ENCODE measurements at regions not wholly inside any gene's neighbourhood (a gene's known extent, or its start where the extent isn't known, plus 50 kb on each side); places are given as distances from the start of the nearest gene placed in this dataset.
A peak's percentile ranks its signal among the peaks of the same experiment; 100 is the strongest.

DNA sequence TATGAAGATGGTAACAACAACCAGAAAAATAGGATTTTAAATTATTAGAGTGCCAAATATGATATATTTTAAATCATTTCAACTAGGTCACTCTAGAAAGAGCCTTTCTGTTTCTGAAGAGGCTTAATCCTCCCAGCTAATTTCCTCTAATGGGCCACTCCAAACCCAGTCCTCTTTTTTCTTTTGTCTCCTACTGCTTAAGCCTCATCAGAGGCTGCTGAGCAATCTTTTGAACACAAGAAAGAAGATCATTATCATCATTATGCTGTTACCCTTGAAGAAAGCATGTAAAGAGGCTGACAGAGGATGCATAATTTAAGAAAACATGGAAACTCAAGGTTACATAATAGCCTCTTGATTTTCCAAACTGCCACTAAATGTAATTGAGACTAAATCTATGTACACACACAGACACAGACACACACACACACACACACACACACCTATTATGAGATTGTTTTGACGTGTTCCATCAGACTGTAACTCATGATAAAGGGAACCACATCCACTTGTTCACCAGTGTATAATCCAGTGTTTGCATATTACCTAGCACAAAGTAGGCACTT is 519.6 kb downstream of the METTL15 start:
- no peak overlapping the region for H2AFZ ChIP-seq (ENCODE audit: low read depth, low read length)
- H3K4me1 ChIP-seq (ENCODE audit: insufficient read depth, low read length) = no peaks in the 10 kb centered on the region
- H3K9me3 ChIP-seq (ENCODE audit: insufficient read depth, low read length, severe bottlenecking) = no peaks in the 10 kb centered on the region
- no peak overlapping the region for H3K27ac ChIP-seq (ENCODE audit: low read length)
- H3K4me2 ChIP-seq (ENCODE audit: insufficient read depth, low read length) = no peak overlapping the region
- DNase-seq = no peak
- H3K36me3 ChIP-seq (ENCODE audit: insufficient read depth, low read length) = no peaks in the 10 kb centered on the region
- no peak overlapping the region for H3K9ac ChIP-seq (ENCODE audit: low read depth, low read length)
- no peaks in the 10 kb centered on the region for H3K79me2 ChIP-seq (ENCODE audit: insufficient read depth, low read length)
- no peak for TF ChIP-seq EZH2 (IDR thresholded peaks at IDR 0.05; ENCODE audit: borderline replicate concordance, low read depth, low read length, severe bottlenecking)
- TF ChIP-seq, protein P1, sequence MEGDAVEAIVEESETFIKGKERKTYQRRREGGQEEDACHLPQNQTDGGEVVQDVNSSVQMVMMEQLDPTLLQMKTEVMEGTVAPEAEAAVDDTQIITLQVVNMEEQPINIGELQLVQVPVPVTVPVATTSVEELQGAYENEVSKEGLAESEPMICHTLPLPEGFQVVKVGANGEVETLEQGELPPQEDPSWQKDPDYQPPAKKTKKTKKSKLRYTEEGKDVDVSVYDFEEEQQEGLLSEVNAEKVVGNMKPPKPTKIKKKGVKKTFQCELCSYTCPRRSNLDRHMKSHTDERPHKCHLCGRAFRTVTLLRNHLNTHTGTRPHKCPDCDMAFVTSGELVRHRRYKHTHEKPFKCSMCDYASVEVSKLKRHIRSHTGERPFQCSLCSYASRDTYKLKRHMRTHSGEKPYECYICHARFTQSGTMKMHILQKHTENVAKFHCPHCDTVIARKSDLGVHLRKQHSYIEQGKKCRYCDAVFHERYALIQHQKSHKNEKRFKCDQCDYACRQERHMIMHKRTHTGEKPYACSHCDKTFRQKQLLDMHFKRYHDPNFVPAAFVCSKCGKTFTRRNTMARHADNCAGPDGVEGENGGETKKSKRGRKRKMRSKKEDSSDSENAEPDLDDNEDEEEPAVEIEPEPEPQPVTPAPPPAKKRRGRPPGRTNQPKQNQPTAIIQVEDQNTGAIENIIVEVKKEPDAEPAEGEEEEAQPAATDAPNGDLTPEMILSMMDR (IDR thresholded peaks at IDR 0.05; ENCODE audit: borderline replicate concordance, extremely low read depth, low read length, poor library complexity, severe bottlenecking) = no peak
- H3K4me3 ChIP-seq (ENCODE audit: low read depth in 1 of 2, low read length in 2 of 2) = no peak overlapping the region
- no peaks in the 10 kb centered on the region for H3K27me3 ChIP-seq (ENCODE audit: insufficient read depth, low read length, poor library complexity)
- ATAC-seq (ENCODE audit: insufficient read depth, low read depth) = no peak
- H4K20me1 ChIP-seq (ENCODE audit: insufficient read depth, low read length) = no peaks in the 10 kb centered on the region

DNA sequence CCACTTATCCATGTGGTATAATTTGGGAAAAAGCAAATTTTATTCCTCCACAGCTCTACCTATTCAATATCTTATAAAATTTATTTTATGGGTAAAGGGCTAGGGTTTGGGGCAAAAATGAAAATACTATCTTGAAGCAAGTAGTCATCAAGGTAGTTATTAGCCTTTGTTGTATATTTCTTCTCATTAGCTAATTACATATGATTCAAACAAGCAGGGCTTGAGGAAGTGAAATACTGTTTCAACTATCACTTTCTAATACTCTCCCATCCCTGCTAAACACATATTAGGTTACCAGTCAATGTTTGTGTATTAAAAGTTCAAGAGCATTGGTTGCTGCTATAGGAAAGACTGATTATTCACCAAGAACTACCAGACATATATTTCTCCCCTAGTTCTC is 517.3 kb downstream of the METTL15 start:
- DNase-seq = no peak
- H3K36me3 ChIP-seq (ENCODE audit: insufficient read depth, low read length) = no peaks in the 10 kb centered on the region
- no peak for ATAC-seq (ENCODE audit: insufficient read depth, low read depth)
- H3K79me2 ChIP-seq (ENCODE audit: insufficient read depth, low read length) = no peaks in the 10 kb centered on the region
- H3K9ac ChIP-seq (ENCODE audit: low read depth, low read length) = no peak overlapping the region
- H3K27me3 ChIP-seq (ENCODE audit: insufficient read depth, low read length, poor library complexity) = no peaks in the 10 kb centered on the region
- no peak overlapping the region for H3K4me2 ChIP-seq (ENCODE audit: insufficient read depth, low read length)
- H3K9me3 ChIP-seq (ENCODE audit: insufficient read depth, low read length, severe bottlenecking) = no peaks in the 10 kb centered on the region
- H4K20me1 ChIP-seq (ENCODE audit: insufficient read depth, low read length) = no peaks in the 10 kb centered on the region
- no peaks in the 10 kb centered on the region for H3K4me1 ChIP-seq (ENCODE audit: insufficient read depth, low read length)
- TF ChIP-seq EZH2 (IDR thresholded peaks at IDR 0.05; ENCODE audit: borderline replicate concordance, low read depth, low read length, severe bottlenecking) = no peak
- TF ChIP-seq, protein P1 (IDR thresholded peaks at IDR 0.05; ENCODE audit: borderline replicate concordance, extremely low read depth, low read length, poor library complexity, severe bottlenecking) = no peak
- H2AFZ ChIP-seq (ENCODE audit: low read depth, low read length) = no peak overlapping the region
- no peak overlapping the region for H3K27ac ChIP-seq (ENCODE audit: low read length)
- H3K4me3 ChIP-seq (ENCODE audit: low read depth in 1 of 2, low read length in 2 of 2) = no peak overlapping the region

DNA sequence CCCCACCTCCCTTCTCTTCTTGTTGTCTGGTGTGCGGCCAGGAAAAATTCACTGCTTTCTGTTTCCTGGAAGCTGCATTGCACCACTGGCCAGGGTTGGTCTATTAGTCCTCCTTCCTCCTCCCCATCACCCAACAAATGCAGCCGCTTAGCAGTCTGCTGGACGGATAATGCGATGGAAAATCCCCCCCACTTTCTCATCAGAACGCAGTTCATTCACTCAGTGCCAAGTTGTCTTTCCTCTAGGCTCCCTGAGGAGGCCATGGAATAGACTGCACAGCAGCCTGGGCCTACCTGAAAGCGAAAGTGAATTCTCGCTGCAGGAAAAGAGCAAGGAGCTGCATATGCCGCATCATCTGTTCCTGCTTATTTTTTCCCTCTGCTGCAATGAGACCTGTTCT is 513.6 kb downstream of the METTL15 start:
- H3K27ac ChIP-seq (ENCODE audit: low read length) = no peak overlapping the region
- H3K79me2 ChIP-seq (ENCODE audit: insufficient read depth, low read length) = no peaks in the 10 kb centered on the region
- H3K4me1 ChIP-seq (ENCODE audit: insufficient read depth, low read length) = no peaks in the 10 kb centered on the region
- H3K4me3 ChIP-seq (ENCODE audit: low read depth in 1 of 2, low read length in 2 of 2) = no peak overlapping the region
- no peak overlapping the region for H3K4me2 ChIP-seq (ENCODE audit: insufficient read depth, low read length)
- H2AFZ ChIP-seq (ENCODE audit: low read depth, low read length) = no peak overlapping the region
- peak; percentile 10 for DNase-seq
- no peaks in the 10 kb centered on the region for H3K9me3 ChIP-seq (ENCODE audit: insufficient read depth, low read length, severe bottlenecking)
- no peak for TF ChIP-seq EZH2 (IDR thresholded peaks at IDR 0.05; ENCODE audit: borderline replicate concordance, low read depth, low read length, severe bottlenecking)
- TF ChIP-seq, protein P1 (IDR thresholded peaks at IDR 0.05; ENCODE audit: borderline replicate concordance, extremely low read depth, low read length, poor library complexity, severe bottlenecking) = no peak
- ATAC-seq (ENCODE audit: insufficient read depth, low read depth) = peak; percentile 72
- H3K9ac ChIP-seq (ENCODE audit: low read depth, low read length) = no peak overlapping the region
- no peaks in the 10 kb centered on the region for H3K36me3 ChIP-seq (ENCODE audit: insufficient read depth, low read length)
- no peaks in the 10 kb centered on the region for H3K27me3 ChIP-seq (ENCODE audit: insufficient read depth, low read length, poor library complexity)
- no peaks in the 10 kb centered on the region for H4K20me1 ChIP-seq (ENCODE audit: insufficient read depth, low read length)

Data from DND-41 (cell line).